H1 (cell line): ENCODE measurements at regions not wholly inside any gene's neighbourhood (a gene's known extent, or its start where the extent isn't known, plus 50 kb on each side); places are given as distances from the start of the nearest gene placed in this dataset.

Experiments used
- CREB1 ChIP-seq: IDR thresholded peaks from 2 replicates; pipeline ENCODE4 v1.6.1; 2012; ENCODE audit warnings: inconsistent platforms
- HDAC2 ChIP-seq, 2 experiments: fragments of 300-600 bp in 1 of 2; sonication (generic) in 1 of 2; IDR thresholded peaks; 2 replicates each; pipeline ENCODE4 v1.6.1; 2011 to 2012; ENCODE audit warnings: low read depth in 2 of 2, low read length in 2 of 2, mild to moderate bottlenecking in 2 of 2, moderate library complexity in 2 of 2, borderline replicate concordance in 1 of 2, inconsistent platforms in 1 of 2
- HDAC6 ChIP-seq: IDR thresholded peaks from one replicate; pipeline ENCODE4 v1.7.1; 2012; ENCODE audit warnings: low read depth, mild to moderate bottlenecking, inconsistent platforms, low read length, moderate library complexity
- JUND ChIP-seq: IDR thresholded peaks from 2 replicates; pipeline ENCODE4 v1.6.1; 2011; ENCODE audit warnings: mild to moderate bottlenecking, improper control_type of control experiment, low read length
- KDM1A ChIP-seq: fragments of 200-600, 300-600 bp; sonication (generic); IDR thresholded peaks from 2 replicates; pipeline ENCODE4 v1.7.1; 2016; ENCODE audit warnings: mild to moderate bottlenecking, low read length, borderline replicate concordance
- POLR2A ChIP-seq, 2 experiments: IDR thresholded peaks; 1 replicate in 1 of 2; 2 replicates in 1 of 2; pipeline ENCODE4 v1.6.1; 2011; ENCODE audit warnings: low read depth in 2 of 2, low read length in 2 of 2, mild to moderate bottlenecking in 2 of 2; ENCODE audit errors: control extremely low read depth in 1 of 2
- RFX5 ChIP-seq: IDR thresholded peaks from 2 replicates; pipeline ENCODE4 v1.6.1; 2011; ENCODE audit warnings: low read depth, low read length, improper control_type of control experiment, borderline replicate concordance
- TAF1 ChIP-seq: IDR thresholded peaks from 2 replicates; pipeline ENCODE4 v1.6.1; 2011; ENCODE audit warnings: mild to moderate bottlenecking, low read depth, low read length
- USF2 ChIP-seq: IDR thresholded peaks from 2 replicates; pipeline ENCODE4 v1.6.1; 2011; ENCODE audit warnings: low read length, improper control_type of control experiment
- TF ChIP-seq, protein P1 (sequence below), 3 experiments: IDR thresholded peaks; 1 replicate in 2 of 3; 2 replicates in 1 of 3; pipeline versions ENCODE4 v1.5.1 to v1.6.1; 2011; ENCODE audit warnings: low read length in 3 of 3, mild to moderate bottlenecking in 3 of 3, inconsistent platforms in 2 of 3, low read depth in 1 of 3, moderate library complexity in 1 of 3; ENCODE audit not compliant: insufficient read depth in 1 of 3; ENCODE audit errors: control extremely low read depth in 1 of 3

GRCh38 chr4:156475322-156475721, 496.3 kb downstream of the PDGFC start:
- TF ChIP-seq, protein P1, sequence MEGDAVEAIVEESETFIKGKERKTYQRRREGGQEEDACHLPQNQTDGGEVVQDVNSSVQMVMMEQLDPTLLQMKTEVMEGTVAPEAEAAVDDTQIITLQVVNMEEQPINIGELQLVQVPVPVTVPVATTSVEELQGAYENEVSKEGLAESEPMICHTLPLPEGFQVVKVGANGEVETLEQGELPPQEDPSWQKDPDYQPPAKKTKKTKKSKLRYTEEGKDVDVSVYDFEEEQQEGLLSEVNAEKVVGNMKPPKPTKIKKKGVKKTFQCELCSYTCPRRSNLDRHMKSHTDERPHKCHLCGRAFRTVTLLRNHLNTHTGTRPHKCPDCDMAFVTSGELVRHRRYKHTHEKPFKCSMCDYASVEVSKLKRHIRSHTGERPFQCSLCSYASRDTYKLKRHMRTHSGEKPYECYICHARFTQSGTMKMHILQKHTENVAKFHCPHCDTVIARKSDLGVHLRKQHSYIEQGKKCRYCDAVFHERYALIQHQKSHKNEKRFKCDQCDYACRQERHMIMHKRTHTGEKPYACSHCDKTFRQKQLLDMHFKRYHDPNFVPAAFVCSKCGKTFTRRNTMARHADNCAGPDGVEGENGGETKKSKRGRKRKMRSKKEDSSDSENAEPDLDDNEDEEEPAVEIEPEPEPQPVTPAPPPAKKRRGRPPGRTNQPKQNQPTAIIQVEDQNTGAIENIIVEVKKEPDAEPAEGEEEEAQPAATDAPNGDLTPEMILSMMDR (IDR thresholded peaks at IDR 0.05; ENCODE audit: control extremely low read depth in 1 of 3, insufficient read depth in 1 of 3, low read depth in 1 of 3, low read length in 3 of 3) = peak in 2 of 3 experiments; percentile 21 to 39; a peak in 2 of 4 replicates
- TF ChIP-seq RFX5 (no peak), CREB1 (no peak), HDAC2 (IDR thresholded peaks at IDR 0.05; ENCODE audit: borderline replicate concordance in 1 of 2, low read depth in 2 of 2, low read length in 2 of 2) (no peak), KDM1A (no peak), HDAC6 (no peak), POLR2A (IDR thresholded peaks at IDR 0.05; ENCODE audit: control extremely low read depth in 1 of 2, low read depth in 2 of 2, low read length in 2 of 2) (no peak), JUND (no peak), TAF1 (no peak), USF2 (no peak)
